ENCODE measurements at regions not wholly inside any gene's neighbourhood (a gene's known extent, or its start where the extent isn't known, plus 50 kb on each side); places are given as distances from the start of the nearest gene placed in this dataset.

DNA sequence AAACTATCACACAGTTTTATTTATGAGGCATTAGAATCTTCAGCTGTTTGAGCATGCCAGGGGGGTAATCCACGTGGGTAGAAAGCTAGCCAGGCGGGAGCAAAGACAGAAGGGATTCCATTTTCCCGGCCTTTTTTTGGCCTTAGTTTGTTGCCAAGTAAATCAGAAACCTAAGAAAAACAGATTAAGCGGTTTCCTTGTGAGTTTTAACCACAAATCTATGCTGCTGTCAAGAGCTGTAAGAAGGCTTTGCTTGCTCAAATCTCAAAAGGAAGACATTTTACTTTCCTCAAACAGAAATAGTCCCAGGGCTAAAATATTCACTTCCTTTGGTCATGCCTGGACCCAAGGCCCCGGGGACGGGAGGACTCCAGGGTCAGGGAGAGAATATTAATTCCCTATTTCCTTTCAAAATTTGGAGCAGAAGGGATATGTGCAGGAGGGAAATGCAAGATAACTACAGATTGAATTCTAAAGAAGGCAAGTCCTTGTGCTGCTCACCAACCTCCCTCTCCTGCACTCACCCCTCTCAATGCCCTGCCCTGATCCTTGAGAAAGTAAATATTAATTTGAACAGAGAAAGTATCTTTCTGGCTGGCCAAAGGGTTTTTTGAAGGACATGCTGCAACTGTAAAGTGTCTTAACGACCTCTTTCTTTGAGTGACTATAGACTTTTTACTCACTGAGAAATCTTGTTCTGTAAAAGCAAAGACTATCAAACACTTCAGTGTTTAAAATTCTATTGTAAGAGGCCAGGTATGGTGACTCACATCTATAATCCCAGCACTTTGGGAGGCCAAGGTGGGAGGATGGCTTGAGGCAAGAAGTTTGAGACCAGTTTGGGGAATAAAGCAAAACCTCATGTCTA is 75.7 kb downstream of the HSD17B6 start:
- TF ChIP-seq, protein P1, sequence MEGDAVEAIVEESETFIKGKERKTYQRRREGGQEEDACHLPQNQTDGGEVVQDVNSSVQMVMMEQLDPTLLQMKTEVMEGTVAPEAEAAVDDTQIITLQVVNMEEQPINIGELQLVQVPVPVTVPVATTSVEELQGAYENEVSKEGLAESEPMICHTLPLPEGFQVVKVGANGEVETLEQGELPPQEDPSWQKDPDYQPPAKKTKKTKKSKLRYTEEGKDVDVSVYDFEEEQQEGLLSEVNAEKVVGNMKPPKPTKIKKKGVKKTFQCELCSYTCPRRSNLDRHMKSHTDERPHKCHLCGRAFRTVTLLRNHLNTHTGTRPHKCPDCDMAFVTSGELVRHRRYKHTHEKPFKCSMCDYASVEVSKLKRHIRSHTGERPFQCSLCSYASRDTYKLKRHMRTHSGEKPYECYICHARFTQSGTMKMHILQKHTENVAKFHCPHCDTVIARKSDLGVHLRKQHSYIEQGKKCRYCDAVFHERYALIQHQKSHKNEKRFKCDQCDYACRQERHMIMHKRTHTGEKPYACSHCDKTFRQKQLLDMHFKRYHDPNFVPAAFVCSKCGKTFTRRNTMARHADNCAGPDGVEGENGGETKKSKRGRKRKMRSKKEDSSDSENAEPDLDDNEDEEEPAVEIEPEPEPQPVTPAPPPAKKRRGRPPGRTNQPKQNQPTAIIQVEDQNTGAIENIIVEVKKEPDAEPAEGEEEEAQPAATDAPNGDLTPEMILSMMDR (IDR thresholded peaks at IDR 0.05; ENCODE audit: poor library complexity, severe bottlenecking): no peak
- TF ChIP-seq, protein P2, sequence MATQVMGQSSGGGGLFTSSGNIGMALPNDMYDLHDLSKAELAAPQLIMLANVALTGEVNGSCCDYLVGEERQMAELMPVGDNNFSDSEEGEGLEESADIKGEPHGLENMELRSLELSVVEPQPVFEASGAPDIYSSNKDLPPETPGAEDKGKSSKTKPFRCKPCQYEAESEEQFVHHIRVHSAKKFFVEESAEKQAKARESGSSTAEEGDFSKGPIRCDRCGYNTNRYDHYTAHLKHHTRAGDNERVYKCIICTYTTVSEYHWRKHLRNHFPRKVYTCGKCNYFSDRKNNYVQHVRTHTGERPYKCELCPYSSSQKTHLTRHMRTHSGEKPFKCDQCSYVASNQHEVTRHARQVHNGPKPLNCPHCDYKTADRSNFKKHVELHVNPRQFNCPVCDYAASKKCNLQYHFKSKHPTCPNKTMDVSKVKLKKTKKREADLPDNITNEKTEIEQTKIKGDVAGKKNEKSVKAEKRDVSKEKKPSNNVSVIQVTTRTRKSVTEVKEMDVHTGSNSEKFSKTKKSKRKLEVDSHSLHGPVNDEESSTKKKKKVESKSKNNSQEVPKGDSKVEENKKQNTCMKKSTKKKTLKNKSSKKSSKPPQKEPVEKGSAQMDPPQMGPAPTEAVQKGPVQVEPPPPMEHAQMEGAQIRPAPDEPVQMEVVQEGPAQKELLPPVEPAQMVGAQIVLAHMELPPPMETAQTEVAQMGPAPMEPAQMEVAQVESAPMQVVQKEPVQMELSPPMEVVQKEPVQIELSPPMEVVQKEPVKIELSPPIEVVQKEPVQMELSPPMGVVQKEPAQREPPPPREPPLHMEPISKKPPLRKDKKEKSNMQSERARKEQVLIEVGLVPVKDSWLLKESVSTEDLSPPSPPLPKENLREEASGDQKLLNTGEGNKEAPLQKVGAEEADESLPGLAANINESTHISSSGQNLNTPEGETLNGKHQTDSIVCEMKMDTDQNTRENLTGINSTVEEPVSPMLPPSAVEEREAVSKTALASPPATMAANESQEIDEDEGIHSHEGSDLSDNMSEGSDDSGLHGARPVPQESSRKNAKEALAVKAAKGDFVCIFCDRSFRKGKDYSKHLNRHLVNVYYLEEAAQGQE (IDR thresholded peaks at IDR 0.05; ENCODE audit: borderline replicate concordance): no peak
- TF ChIP-seq EZH2 (IDR thresholded peaks at IDR 0.05; ENCODE audit: borderline replicate concordance, insufficient read depth, low read length, poor library complexity, severe bottlenecking): no peak
- TF ChIP-seq EP300 (conservative IDR thresholded peaks at IDR 0.05; ENCODE audit: poor library complexity, severe bottlenecking): no peak
- TF ChIP-seq RAD21 (conservative IDR thresholded peaks at IDR 0.05): no peak
- TF ChIP-seq TAF1 (IDR thresholded peaks at IDR 0.05; ENCODE audit: low read depth): no peak
